ENCODE measurements at regions not wholly inside any gene's neighbourhood (a gene's known extent, or its start where the extent isn't known, plus 50 kb on each side); places are given as distances from the start of the nearest gene placed in this dataset.

GRCh38 chr4:28682847-28683246 lies 1822.2 kb downstream of the STIM2 start:
- TF ChIP-seq, protein P1, sequence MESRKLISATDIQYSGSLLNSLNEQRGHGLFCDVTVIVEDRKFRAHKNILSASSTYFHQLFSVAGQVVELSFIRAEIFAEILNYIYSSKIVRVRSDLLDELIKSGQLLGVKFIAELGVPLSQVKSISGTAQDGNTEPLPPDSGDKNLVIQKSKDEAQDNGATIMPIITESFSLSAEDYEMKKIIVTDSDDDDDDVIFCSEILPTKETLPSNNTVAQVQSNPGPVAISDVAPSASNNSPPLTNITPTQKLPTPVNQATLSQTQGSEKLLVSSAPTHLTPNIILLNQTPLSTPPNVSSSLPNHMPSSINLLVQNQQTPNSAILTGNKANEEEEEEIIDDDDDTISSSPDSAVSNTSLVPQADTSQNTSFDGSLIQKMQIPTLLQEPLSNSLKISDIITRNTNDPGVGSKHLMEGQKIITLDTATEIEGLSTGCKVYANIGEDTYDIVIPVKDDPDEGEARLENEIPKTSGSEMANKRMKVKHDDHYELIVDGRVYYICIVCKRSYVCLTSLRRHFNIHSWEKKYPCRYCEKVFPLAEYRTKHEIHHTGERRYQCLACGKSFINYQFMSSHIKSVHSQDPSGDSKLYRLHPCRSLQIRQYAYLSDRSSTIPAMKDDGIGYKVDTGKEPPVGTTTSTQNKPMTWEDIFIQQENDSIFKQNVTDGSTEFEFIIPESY (IDR thresholded peaks at IDR 0.05) = no peak
- TF ChIP-seq EZH2 (IDR thresholded peaks at IDR 0.05; ENCODE audit: borderline replicate concordance, control insufficient read depth, low read depth, low read length) = no peak
- TF ChIP-seq, protein P2, sequence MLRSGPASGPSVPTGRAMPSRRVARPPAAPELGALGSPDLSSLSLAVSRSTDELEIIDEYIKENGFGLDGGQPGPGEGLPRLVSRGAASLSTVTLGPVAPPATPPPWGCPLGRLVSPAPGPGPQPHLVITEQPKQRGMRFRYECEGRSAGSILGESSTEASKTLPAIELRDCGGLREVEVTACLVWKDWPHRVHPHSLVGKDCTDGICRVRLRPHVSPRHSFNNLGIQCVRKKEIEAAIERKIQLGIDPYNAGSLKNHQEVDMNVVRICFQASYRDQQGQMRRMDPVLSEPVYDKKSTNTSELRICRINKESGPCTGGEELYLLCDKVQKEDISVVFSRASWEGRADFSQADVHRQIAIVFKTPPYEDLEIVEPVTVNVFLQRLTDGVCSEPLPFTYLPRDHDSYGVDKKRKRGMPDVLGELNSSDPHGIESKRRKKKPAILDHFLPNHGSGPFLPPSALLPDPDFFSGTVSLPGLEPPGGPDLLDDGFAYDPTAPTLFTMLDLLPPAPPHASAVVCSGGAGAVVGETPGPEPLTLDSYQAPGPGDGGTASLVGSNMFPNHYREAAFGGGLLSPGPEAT (IDR thresholded peaks at IDR 0.05; ENCODE audit: low read depth) = no peak
- TF ChIP-seq RUNX3 (IDR thresholded peaks at IDR 0.05; ENCODE audit: low read length) = no peak
- TF ChIP-seq SKIL (IDR thresholded peaks at IDR 0.05; ENCODE audit: low read depth, poor library complexity, severe bottlenecking) = no peak
- no peak for TF ChIP-seq POU2F2 (IDR thresholded peaks at IDR 0.05; ENCODE audit: borderline replicate concordance, low read depth, low read length)
- no peak for TF ChIP-seq DPF2 (IDR thresholded peaks at IDR 0.05)
- TF ChIP-seq NFIC (IDR thresholded peaks at IDR 0.05; ENCODE audit: low read depth, low read length) = no peak
- TF ChIP-seq HDAC6 (IDR thresholded peaks at IDR 0.05; ENCODE audit: unreplicated experiment) = no peak
- no peaks in the 10 kb centered on the region for H3K27me3 ChIP-seq (replicated peaks in 1 of 2; ENCODE audit: control insufficient read depth in 2 of 2, insufficient read depth in 2 of 2, low read length in 1 of 2)
- ChIA-PET CTCF (interaction anchor here (1.4 kb wide), 1 partner anchor 457 kb away, joined by 6 read pairs; no protein-coding TSS in a partner anchor), POLR2A (no interaction called here), RAD21 (ENCODE audit: unreplicated experiment) (interaction anchor here (0.8 kb wide), 1 partner anchor 457 kb away, joined by 4 read pairs; no protein-coding TSS in a partner anchor), SMC1A (ENCODE audit: uncharacterized antibody, unreplicated experiment) (interaction anchor here (0.6 to 1.1 kb wide), 3 partner anchors 10 to 457 kb away, joined by 3 read pairs; no protein-coding TSS in a partner anchor)
- no peaks in the 10 kb centered on the region for H3K36me3 ChIP-seq (ENCODE audit: control insufficient read depth in 2 of 2, insufficient read depth in 2 of 2, low read length in 1 of 2)
- WGBS (ENCODE audit: insufficient coverage, insufficient replicate concordance, low lambda C conversion rate, missing lambda C conversion rate) = 0% methylated on average over 1 of the region's 1 CpG
- H3K4me2 ChIP-seq (ENCODE audit: control insufficient read depth, insufficient read depth) = no peak overlapping the region
- intact Hi-C loops (cut with micrococcal nuclease; ENCODE audit: unreplicated experiment) (no loop called here), in situ Hi-C loops (cut with MboI) (no loop called here)
- H3K4me3 ChIP-seq = no peak overlapping the region
- no peak for DNase-seq (ENCODE audit: low read depth, low spot score)
- no peak overlapping the region for H3K9ac ChIP-seq (ENCODE audit: control insufficient read depth, insufficient read depth, low read length)
- H3K79me2 ChIP-seq (ENCODE audit: control insufficient read depth, insufficient read depth, low read length) = no peaks in the 10 kb centered on the region
- ATAC-seq = no peak
- H3K9me3 ChIP-seq (replicated peaks; ENCODE audit: control insufficient read depth, insufficient read depth, low read length) = no peaks in the 10 kb centered on the region
- H2AFZ ChIP-seq (ENCODE audit: control insufficient read depth, low read depth, low read length) = no peak overlapping the region
- FAIRE-seq = no peak
- H3K27ac ChIP-seq (ENCODE audit: control insufficient read depth, insufficient read depth) = no peak overlapping the region
- no TSS peak for BruUV-seq (replicated peaks)
- no peaks in the 10 kb centered on the region for H4K20me1 ChIP-seq (ENCODE audit: control insufficient read depth, insufficient read depth)
- no peaks in the 10 kb centered on the region for H3K4me1 ChIP-seq (ENCODE audit: control insufficient read depth, insufficient read depth, low read length)

Data from GM12878 (cell line).